Brain microvascular endothelial cell (primary cell): ENCODE measurements at regions not wholly inside any gene's neighbourhood (a gene's known extent, or its start where the extent isn't known, plus 50 kb on each side); places are given as distances from the start of the nearest gene placed in this dataset.

Experiments used
- DNase-seq: peaks from one replicate; pipeline ENCODE4 v3.0.0-alpha.2; 2020
- H3K27ac ChIP-seq: fragments of 250-450 bp; sonication (Bioruptor Pico); 2 replicates; pipeline ENCODE4 v1.5.1; 2020; ENCODE audit warnings: mild to moderate bottlenecking, moderate library complexity
- H3K27me3 ChIP-seq: fragments of 250-450 bp; sonication (Bioruptor Pico); replicated peaks from 2 replicates; pipeline ENCODE4 v1.5.1; 2020; ENCODE audit warnings: mild to moderate bottlenecking
- H3K36me3 ChIP-seq: fragments of 250-450 bp; sonication (Bioruptor Pico); replicated peaks from 2 replicates; pipeline ENCODE4 v1.5.1; 2020; ENCODE audit warnings: mild to moderate bottlenecking
- H3K4me3 ChIP-seq: 2 replicates; pipeline ENCODE4 v1.5.1; 2011; ENCODE audit warnings: low read depth, mild to moderate bottlenecking, control low read depth, low read length, moderate library complexity
- CTCF ChIP-seq: IDR thresholded peaks from 2 replicates; pipeline ENCODE4 v1.5.1; 2011; ENCODE audit warnings: low read depth, mild to moderate bottlenecking, moderate library complexity, low read length, control low read depth, inconsistent platforms; ENCODE audit errors: missing control alignments
- in situ Hi-C: cut with HindIII; loops from 2 replicates; pipeline ENCODE4 v1.10.0; 2017; ENCODE audit warnings: low sequenced_read_pairs, low pct_ligation_motif_present

- TF ChIP-seq CTCF, result no peak
- Histone ChIP-seq H3K27me3 (no peaks in the 10 kb centered on the region), H3K36me3 (no peaks in the 10 kb centered on the region), H3K4me3 (no peak overlapping the region), H3K27ac (no peak overlapping the region)
- in situ Hi-C loops, result no loop called here
- DNase-seq, result no peak
These were observed 364.6 kb upstream of the PTGER4 start for GRCh38 chr5:40315126-40315525.

- in situ Hi-C loops, result no loop called here
- no peak for DNase-seq
- H3K27ac ChIP-seq, result no peak overlapping the region
- H3K4me3 ChIP-seq, result no peak overlapping the region
- H3K36me3 ChIP-seq, result no peaks in the 10 kb centered on the region
- TF ChIP-seq CTCF, result no peak
- H3K27me3 ChIP-seq, result no peaks in the 10 kb centered on the region
These were observed 365.4 kb upstream of the PTGER4 start for GRCh38 chr5:40314275-40314674.

- no peak overlapping the region for H3K27ac ChIP-seq
- H3K36me3 ChIP-seq, result no peaks in the 10 kb centered on the region
- TF ChIP-seq CTCF, result no peak
- no peaks in the 10 kb centered on the region for H3K27me3 ChIP-seq
- no peak overlapping the region for H3K4me3 ChIP-seq
- no peak for DNase-seq
- in situ Hi-C loops, result no loop called here
These were observed 367.5 kb upstream of the PTGER4 start for GRCh38 chr5:40312205-40312604.

- in situ Hi-C loops, result no loop called here
- DNase-seq, result no peak
- no peaks in the 10 kb centered on the region for H3K27me3 ChIP-seq
- no peak overlapping the region for H3K27ac ChIP-seq
- no peak for TF ChIP-seq CTCF
- no peaks in the 10 kb centered on the region for H3K36me3 ChIP-seq
- H3K4me3 ChIP-seq, result no peak overlapping the region
These were observed 369.9 kb upstream of the PTGER4 start for GRCh38 chr5:40309851-40310250.

GRCh38 chr5:40308867-40309266 is 370.8 kb upstream of the PTGER4 start:
- H3K36me3 ChIP-seq, result no peaks in the 10 kb centered on the region
- in situ Hi-C loops, result no loop called here
- no peak overlapping the region for H3K27ac ChIP-seq
- no peak for TF ChIP-seq CTCF
- H3K4me3 ChIP-seq, result no peak overlapping the region
- no peak for DNase-seq
- H3K27me3 ChIP-seq, result no peaks in the 10 kb centered on the region

GRCh38 chr5:40307920-40308319 is 371.8 kb upstream of the PTGER4 start:
- in situ Hi-C loops, result no loop called here
- no peak for DNase-seq

More at GRCh38 chr5:40307920-40308319, 371.8 kb upstream of the PTGER4 start:
- TF ChIP-seq CTCF, result no peak
- Histone ChIP-seq H3K36me3 (no peaks in the 10 kb centered on the region), H3K27me3 (no peaks in the 10 kb centered on the region), H3K27ac (no peak overlapping the region), H3K4me3 (no peak overlapping the region)
